Keratinocyte (primary cell): ENCODE measurements at regions not wholly inside any gene's neighbourhood (a gene's known extent, or its start where the extent isn't known, plus 50 kb on each side); places are given as distances from the start of the nearest gene placed in this dataset.

Experiments used
- EZH2 ChIP-seq: IDR thresholded peaks from one replicate; pipeline ENCODE4 v1.6.1; 2012; ENCODE audit warnings: inconsistent platforms, mild to moderate bottlenecking, low read length, moderate library complexity
- TF ChIP-seq, protein P1 (sequence below), 3 experiments: IDR thresholded peaks in 1 of 3; conservative IDR thresholded peaks in 1 of 3; optimal IDR thresholded peaks in 1 of 3; 2 replicates in 2 of 3; 3 replicates in 1 of 3; pipeline versions ENCODE3 to v1.5.1; 2011; ENCODE audit warnings: low read length in 3 of 3, mild to moderate bottlenecking in 3 of 3, moderate library complexity in 2 of 3, control low read depth in 1 of 3, inconsistent platforms in 1 of 3; ENCODE audit not compliant: insufficient read depth in 2 of 3; ENCODE audit errors: extremely low read depth in 1 of 3

DNA sequence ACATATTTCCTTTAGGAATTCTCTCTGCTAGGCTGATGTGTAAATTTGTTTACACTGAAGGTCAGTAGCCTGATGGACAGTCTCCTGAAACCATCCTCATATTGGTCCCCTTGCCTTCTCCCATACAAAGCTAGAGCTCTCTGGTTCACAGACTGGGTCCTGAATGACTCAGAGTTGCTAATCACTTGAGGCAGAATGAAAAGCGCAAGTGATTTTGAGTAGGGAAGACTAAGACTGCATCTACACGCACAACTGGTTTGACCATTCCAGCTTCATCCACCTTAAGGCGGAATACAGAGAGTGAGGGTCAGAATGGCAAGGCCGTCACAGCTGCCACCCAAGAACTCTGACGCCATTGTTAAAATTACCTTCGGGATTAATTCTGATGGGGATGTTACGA is 70.2 kb upstream of the KIF26B start:
- TF ChIP-seq, protein P1, sequence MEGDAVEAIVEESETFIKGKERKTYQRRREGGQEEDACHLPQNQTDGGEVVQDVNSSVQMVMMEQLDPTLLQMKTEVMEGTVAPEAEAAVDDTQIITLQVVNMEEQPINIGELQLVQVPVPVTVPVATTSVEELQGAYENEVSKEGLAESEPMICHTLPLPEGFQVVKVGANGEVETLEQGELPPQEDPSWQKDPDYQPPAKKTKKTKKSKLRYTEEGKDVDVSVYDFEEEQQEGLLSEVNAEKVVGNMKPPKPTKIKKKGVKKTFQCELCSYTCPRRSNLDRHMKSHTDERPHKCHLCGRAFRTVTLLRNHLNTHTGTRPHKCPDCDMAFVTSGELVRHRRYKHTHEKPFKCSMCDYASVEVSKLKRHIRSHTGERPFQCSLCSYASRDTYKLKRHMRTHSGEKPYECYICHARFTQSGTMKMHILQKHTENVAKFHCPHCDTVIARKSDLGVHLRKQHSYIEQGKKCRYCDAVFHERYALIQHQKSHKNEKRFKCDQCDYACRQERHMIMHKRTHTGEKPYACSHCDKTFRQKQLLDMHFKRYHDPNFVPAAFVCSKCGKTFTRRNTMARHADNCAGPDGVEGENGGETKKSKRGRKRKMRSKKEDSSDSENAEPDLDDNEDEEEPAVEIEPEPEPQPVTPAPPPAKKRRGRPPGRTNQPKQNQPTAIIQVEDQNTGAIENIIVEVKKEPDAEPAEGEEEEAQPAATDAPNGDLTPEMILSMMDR (optimal IDR thresholded peaks at IDR 0.05 in 1 of 3, IDR thresholded peaks at IDR 0.05 in 1 of 3, conservative IDR thresholded peaks at IDR 0.05 in 1 of 3; ENCODE audit: extremely low read depth in 1 of 3, insufficient read depth in 2 of 3, low read length in 3 of 3): no peak
- no peak for TF ChIP-seq EZH2
